SK-N-MC (cell line): ENCODE measurements at regions not wholly inside any gene's neighbourhood (a gene's known extent, or its start where the extent isn't known, plus 50 kb on each side); places are given as distances from the start of the nearest gene placed in this dataset.

Experiments used
- EZH2 ChIP-seq: fragments of 200-600 bp; sonication (generic); IDR thresholded peaks from one replicate; pipeline ENCODE4 v1.6.1; 2017; ENCODE audit warnings: antibody characterized with exemption
- POLR2AphosphoS5 ChIP-seq: IDR thresholded peaks from 2 replicates; pipeline ENCODE4 v1.6.1; 2012; ENCODE audit warnings: mild to moderate bottlenecking, low read depth, low read length, borderline replicate concordance

GRCh38 chr7:20980232-20980631, 193.5 kb upstream of the SP8 start:
- TF ChIP-seq EZH2, result no peak
- TF ChIP-seq POLR2AphosphoS5, result no peak
